Stimulated activated CD4-positive, alpha-beta T cell treated with anti-CD3 and anti-CD28 coated beads, Interleukin-12 subunit alpha, Interleukin-12 subunit beta, amount 100 ng/mL, for 48 hours (primary cell): ENCODE measurements at regions not wholly inside any gene's neighbourhood (a gene's known extent, or its start where the extent isn't known, plus 50 kb on each side); places are given as distances from the start of the nearest gene placed in this dataset.

Experiments
- DNase-seq, 3 donors: peaks; one replicate each; pipeline ENCODE4 v3.0.0-alpha.2; 2020; ENCODE audit warnings: low read depth in 2 of 3, low spot score in 1 of 3

- no peak for DNase-seq
Observed at GRCh38 chr12:116654226-116654743, 83.6 kb downstream of the SPRING1 start.

DNA sequence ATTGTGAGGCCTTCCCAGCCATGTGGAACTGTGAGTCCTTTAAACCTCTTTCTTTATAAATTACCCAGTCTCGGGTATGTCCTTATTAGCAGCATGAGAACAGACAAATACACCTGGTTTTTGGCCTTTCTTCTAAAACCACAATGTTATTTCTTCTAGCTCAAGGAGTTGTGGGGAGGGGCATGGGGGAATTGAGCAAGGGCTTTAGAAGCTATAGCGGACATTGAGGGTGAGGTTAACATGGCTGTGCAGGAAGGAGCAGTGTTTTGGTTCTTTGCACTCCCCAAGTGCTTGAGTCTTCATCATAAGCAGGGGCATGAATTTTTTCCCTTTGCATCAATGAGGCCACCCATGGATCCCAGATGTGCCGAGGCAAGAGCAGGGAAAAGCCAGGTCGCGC, 86.8 kb downstream of the SPRING1 start:
- no peak for DNase-seq

DNA sequence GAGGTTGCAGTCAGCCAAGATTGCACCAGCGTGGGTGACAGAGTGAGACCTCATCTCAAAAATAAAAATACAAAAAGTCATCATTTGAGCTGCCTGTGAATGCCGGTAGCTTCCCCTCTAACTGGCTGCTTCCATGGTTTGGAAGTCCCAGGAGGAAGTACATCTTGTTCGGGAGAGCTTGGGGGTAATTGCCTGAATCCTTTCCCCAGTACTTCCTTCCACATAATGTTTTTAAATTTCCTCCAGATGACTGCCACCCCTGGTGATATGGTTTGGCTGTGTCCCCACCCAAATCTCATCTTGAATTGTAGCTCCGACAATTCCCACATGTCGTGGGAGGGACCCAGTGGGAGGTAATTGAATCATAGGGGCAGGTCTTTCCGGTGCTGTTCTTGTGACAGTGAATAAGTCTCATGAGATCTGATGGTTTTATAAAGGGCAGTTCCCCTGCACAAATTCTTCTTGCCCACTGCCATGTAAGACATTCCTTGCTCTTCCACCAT, 87.2 kb downstream of the SPRING1 start:
- DNase-seq: no peak

DNA sequence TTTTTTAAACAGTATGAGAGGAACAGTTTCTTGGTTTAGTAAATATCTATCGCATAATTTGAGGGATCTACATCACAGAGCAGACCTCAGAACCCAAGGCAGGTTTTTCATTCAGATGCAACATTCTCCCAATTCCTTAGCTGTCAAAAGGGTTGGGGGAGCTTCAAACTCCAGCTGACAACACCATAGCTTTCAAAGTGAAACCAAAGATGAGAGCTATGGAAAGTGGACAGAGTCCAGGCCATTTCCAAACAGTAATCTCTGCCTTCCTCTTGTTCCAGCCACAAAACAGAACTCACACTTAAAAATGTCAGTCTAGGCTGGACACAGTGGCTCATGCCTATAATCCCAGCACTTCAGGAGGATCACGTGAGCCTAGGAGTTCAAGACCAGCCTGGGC, 87.8 kb downstream of the SPRING1 start:
- no peak for DNase-seq

- DNase-seq: no peak
Observed at GRCh38 chr12:116647813-116648212, 88.6 kb downstream of the MAP1LC3B2 start.

- no peak for DNase-seq
Observed at GRCh38 chr12:116646901-116647300, 87.7 kb downstream of the MAP1LC3B2 start.

DNA sequence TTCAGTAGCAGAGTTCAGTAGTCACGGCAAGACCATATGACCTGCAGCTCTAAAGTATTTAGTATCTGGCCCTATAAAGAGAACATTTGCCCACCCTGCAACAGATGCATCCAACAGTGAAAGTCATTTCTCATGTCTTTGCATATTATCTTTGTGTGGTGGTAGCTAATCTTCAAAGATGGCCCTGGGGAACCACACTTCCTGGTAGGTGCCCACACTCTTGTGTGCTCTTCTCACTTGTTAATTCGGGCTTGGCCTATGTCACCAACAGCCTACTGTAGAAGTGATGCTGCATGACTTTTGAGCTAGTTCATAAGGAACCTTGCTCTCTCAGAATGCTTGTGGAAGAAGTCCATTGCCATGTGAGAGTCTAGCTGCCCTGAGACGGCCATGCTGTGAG, 85.6 kb downstream of the MAP1LC3B2 start:
- no peak for DNase-seq

GRCh38 chr12:116642683-116643082, 83.5 kb downstream of the MAP1LC3B2 start:
- no peak for DNase-seq

GRCh38 chr12:116642106-116642505, 82.9 kb downstream of the MAP1LC3B2 start:
- DNase-seq: no peak

- no peak for DNase-seq
Observed at GRCh38 chr12:116640281-116640680, 81.1 kb downstream of the MAP1LC3B2 start.

DNA sequence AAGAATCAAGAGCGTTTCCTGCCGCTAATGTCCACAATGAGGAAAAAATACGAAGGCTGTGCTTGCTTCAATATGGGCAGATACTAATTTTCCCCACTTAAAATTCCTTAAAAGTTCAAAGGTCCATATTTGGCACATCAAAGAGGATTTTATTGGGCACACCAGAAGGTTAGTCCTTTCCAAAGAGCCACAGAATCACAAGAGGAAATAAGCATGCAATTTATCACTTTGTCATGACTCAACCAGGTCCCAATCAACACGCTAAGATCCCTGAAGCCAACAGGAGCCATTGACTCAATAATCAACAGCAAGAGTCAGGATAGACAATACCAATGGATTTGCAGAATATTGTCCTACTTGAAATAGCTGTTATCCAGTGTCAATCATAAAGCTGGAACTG, 80.6 kb downstream of the MAP1LC3B2 start:
- DNase-seq: no peak

DNA sequence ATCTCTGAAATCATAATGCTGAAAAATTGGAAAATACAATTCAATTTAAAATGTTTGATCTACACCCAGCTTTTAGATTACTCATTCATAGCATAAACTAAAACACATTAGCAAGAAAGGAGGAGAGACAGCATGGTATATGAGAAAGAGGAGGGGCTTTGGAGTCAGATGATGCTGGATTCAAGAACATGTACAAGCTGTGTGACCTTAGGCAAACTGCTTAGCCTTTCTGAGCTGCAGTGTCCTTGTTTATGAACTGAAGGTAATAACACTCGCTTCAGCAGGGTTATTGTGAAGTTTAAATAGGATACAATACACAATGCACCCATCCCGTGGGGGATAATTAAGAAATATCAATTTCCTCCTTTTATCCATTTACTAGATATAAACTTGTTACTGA, 79.2 kb downstream of the MAP1LC3B2 start:
- no peak for DNase-seq

DNA sequence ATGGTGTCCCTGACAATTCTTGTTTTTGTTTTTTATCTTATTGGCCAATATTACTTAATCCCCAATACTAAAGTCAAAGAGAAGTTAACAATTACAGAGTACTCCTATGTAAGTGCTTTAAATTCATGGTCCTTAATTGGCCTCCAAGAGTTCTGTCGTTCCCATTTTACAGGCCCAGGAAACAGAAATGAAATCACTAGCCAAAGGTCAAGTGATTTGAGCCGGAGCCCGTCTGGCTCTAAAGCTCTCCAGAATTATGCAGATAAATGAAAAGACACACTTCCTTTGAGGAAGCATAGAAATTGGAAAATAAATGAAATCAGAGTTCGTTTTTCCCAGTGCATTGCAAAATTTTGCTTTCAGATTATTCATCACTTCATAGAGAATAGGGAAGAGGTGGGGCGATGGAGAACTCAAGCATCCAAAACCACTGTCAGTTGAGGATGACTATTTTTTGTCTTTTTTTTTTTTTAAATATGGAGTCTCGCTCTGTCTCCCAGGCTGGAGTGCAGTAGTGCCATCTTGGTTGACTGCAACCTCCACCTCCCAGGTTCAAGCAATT, 78.5 kb downstream of the MAP1LC3B2 start:
- DNase-seq: no peak

GRCh38 chr12:116636608-116637519, 77.7 kb downstream of the MAP1LC3B2 start:
- DNase-seq: no peak

DNA sequence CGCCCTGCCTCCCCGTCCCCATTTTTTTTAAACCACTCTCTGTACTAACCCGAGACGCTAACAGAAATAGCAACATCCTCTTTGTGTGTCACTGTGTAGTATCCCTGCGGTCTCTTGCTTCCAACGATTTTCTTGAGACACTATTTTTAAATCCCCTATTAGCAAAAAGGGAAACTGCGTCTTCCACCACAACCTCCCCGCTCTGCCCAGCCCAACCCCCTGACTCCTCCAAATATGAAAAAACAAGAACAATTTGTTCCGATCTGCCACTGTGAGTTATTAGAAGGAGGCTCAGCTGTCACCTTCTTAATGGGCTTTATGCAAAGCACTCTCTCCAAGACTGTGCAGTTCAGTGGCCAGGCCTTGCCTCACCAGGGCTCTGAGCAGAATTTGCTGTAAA, 76.3 kb downstream of the MAP1LC3B2 start:
- DNase-seq: no peak

DNA sequence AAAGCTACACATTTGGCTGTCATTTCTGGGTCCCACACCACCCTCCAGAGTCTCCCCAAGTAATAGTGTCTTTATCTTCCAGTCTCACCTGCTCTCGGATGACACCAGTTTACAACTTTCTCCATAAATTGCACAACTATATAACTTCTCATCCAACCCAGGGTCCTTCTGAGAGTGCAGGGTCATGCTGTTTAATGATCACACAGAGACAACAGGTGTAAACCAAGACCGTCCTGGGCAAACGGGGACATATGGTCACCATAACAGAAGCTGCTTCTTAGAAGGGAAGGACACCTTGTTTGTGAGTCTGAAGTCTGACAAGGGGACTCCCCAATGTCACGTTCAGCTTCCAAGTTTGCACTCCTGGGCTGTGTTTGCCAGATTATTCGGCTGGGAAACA, 74.3 kb downstream of the MAP1LC3B2 start:
- DNase-seq: no peak

GRCh38 chr12:116631619-116632018, 72.4 kb downstream of the MAP1LC3B2 start:
- DNase-seq: no peak

GRCh38 chr12:116630762-116631161, 71.6 kb downstream of the MAP1LC3B2 start:
- no peak for DNase-seq

DNA sequence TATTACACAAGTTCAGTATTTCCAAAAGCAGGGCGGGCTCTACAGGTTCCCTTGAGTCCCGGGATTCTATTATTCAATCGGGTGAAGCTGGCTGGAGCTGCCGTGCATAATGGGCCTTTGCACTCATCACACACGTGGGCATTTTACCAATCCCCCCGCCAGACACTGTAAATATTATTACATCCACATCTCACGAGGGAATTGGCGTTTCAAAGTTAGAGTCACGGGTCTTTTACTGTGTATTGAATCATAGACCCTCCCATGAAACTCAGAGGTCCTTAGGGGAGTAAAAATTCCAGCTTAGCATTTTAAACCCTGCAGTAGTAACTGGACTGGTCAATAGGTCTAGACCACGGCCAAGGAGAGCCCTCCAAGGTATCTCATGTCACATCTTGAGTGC, 70.3 kb downstream of the MAP1LC3B2 start:
- DNase-seq: no peak

DNA sequence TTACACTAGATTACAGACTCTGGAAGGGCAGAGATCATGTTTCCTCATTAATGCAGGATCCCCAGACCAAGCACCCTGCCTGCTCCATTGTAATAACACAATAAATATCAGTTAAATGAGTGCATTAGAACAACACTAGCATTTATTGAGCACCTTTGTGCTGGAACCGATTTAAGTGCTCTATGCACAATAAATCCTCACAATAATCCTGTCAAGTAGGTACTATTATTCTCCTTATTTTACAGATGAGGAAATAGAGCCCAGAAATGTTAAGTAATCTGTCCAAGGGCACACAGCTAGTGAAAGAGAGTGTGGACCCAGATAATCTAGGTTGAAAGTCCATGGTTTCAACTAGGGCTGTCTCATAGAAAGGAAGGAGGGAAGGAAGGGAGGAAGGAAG, 69.8 kb downstream of the MAP1LC3B2 start:
- DNase-seq: no peak

DNA sequence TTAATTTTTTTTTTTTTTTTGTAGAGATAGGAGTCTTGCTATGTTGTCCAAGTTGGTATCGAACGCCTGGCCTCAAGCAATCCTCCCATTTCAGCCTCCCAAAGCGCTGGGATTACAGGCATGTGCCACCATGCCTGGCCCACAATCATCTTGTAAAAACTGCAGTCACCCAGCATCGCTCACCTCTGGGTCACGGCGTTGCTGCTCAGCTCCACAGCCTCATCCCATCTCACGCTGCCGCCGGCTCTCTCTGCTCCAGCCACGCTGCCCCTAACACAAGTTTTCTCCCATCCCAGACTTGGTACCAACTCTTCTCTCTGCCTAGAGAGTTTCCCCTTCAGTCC, 69.2 kb downstream of the MAP1LC3B2 start:
- no peak for DNase-seq
